SK-N-SH (cell line): ENCODE measurements at regions not wholly inside any gene's neighbourhood (a gene's known extent, or its start where the extent isn't known, plus 50 kb on each side); places are given as distances from the start of the nearest gene placed in this dataset.

Experiments used
- CTCF ChIA-PET: fragments of 300-600, 350-600 bp; formaldehyde crosslinking; extraction: SDS; loops from one replicate; lab custom pipeline; 2021; lab: Yijun Ruan, JAX
- POLR2A ChIA-PET: fragments of 350-600 bp; sonication (Branson Sonifier 250); formaldehyde crosslinking; extraction: SDS; loops from one replicate; lab custom pipeline; 2020; ENCODE audit warnings: antibody characterized with exemption, inconsistent platforms; lab: Yijun Ruan, JAX
- DNase-seq: peaks from one replicate; pipeline ENCODE4 v3.0.0; 2012
- H2AFZ ChIP-seq: fragments of 200-600 bp; sonication (generic); 2 replicates; pipeline ENCODE4 v1.8.1; 2016; ENCODE audit warnings: antibody characterized with exemption, mild to moderate bottlenecking, low read depth
- H3F3A ChIP-seq: fragments of 200-600 bp; sonication (generic); replicated peaks from 2 replicates; pipeline ENCODE3; 2016; ENCODE audit warnings: antibody characterized with exemption, mild to moderate bottlenecking; ENCODE audit not compliant: insufficient read depth
- H3K27ac ChIP-seq, 2 experiments: fragments of 200-500 bp in 1 of 2; fragments of 200-600 bp in 1 of 2; sonication (Bioruptor generic) in 1 of 2; sonication (generic), shearing (Covaris generic) in 1 of 2; 2 replicates each; pipeline versions ENCODE4 v1.5.1 to v1.6.1; 2014 to 2016; ENCODE audit warnings: low read depth in 2 of 2, inconsistent platforms in 1 of 2, low read length in 1 of 2, mild to moderate bottlenecking in 1 of 2, mixed read lengths in 1 of 2
- H3K27me3 ChIP-seq: fragments of 200-600 bp; sonication (generic), shearing (Covaris generic); 2 replicates; pipeline ENCODE4 v1.6.1; 2016; ENCODE audit warnings: mixed run types; ENCODE audit not compliant: insufficient read depth
- H3K36me3 ChIP-seq, 2 experiments: fragments of 200-500 bp in 1 of 2; fragments of 200-600 bp in 1 of 2; sonication (Bioruptor generic) in 1 of 2; sonication (generic) in 1 of 2; replicated peaks in 1 of 2; 2 replicates each; pipeline versions ENCODE3 to v1.5.1; 2014 to 2016; ENCODE audit warnings: low read length in 1 of 2, mild to moderate bottlenecking in 1 of 2; ENCODE audit not compliant: insufficient read depth in 2 of 2, control insufficient read depth in 1 of 2
- H3K4me1 ChIP-seq, 2 experiments: fragments of 200-500 bp in 1 of 2; fragments of 200-600 bp in 1 of 2; sonication (Bioruptor generic) in 1 of 2; sonication (generic), shearing (Covaris generic) in 1 of 2; 2 replicates each; pipeline versions ENCODE4 v1.5.1 to v1.6.1; 2014 to 2016; ENCODE audit warnings: low read depth in 1 of 2, low read length in 1 of 2, mixed run types in 1 of 2; ENCODE audit not compliant: insufficient read depth in 2 of 2, control insufficient read depth in 1 of 2
- H3K4me2 ChIP-seq: fragments of 200-600 bp; sonication (generic), shearing (Covaris generic); 2 replicates; pipeline ENCODE4 v1.6.1; 2017; ENCODE audit warnings: mixed run types
- H3K4me3 ChIP-seq, 2 experiments: fragments of 200-500 bp in 1 of 2; fragments of 200-600 bp in 1 of 2; sonication (Bioruptor generic) in 1 of 2; sonication (generic), shearing (Covaris generic) in 1 of 2; 2 replicates each; pipeline versions ENCODE4 v1.5.1 to v1.8.1; 2014 to 2016; ENCODE audit warnings: low read depth in 2 of 2, inconsistent platforms in 1 of 2, low read length in 1 of 2, mild to moderate bottlenecking in 1 of 2, mixed read lengths in 1 of 2, moderate library complexity in 1 of 2
- H3K79me2 ChIP-seq: fragments of 200-600 bp; sonication (generic); 2 replicates; pipeline ENCODE4 v1.8.1; 2017; ENCODE audit warnings: mild to moderate bottlenecking; ENCODE audit not compliant: insufficient read depth
- H3K9ac ChIP-seq: fragments of 200-600 bp; sonication (generic); 2 replicates; pipeline ENCODE4 v1.6.1; 2017; ENCODE audit warnings: mixed run types
- H3K9me2 ChIP-seq: fragments of 200-600 bp; sonication (generic); 2 replicates; pipeline ENCODE4 v1.6.1; 2017; ENCODE audit warnings: mixed run types
- H3K9me3 ChIP-seq: fragments of 200-600 bp; sonication (generic); 2 replicates; pipeline ENCODE4 v1.6.1; 2017; ENCODE audit warnings: mixed run types, mild to moderate bottlenecking, moderate library complexity
- H4K20me1 ChIP-seq: fragments of 200-600 bp; sonication (generic); 2 replicates; pipeline ENCODE4 v1.6.1; 2017; ENCODE audit warnings: mild to moderate bottlenecking, mixed run types; ENCODE audit not compliant: insufficient read depth
- ELF1 ChIP-seq: IDR thresholded peaks from 2 replicates; pipeline ENCODE4 v1.4.0; 2012
- EP300 ChIP-seq, 2 experiments: IDR thresholded peaks; 2 replicates each; pipeline versions ENCODE4 v1.4.0 to v1.6.1; 2012; ENCODE audit warnings: borderline replicate concordance in 1 of 2, low read depth in 1 of 2, low read length in 1 of 2
- FOXJ3 ChIP-seq: sonication (generic); formaldehyde crosslinking; IDR thresholded peaks from 2 replicates; pipeline ENCODE4 v1.5.1; 2020; ENCODE audit warnings: mild to moderate bottlenecking, missing genetic modification reagents
- FOXM1 ChIP-seq: IDR thresholded peaks from 2 replicates; pipeline ENCODE4 v1.4.0; 2012; ENCODE audit warnings: low read depth, mild to moderate bottlenecking
- GATA2 ChIP-seq: sonication (generic); formaldehyde crosslinking; IDR thresholded peaks from 2 replicates; pipeline ENCODE4 v1.5.0; 2020; ENCODE audit warnings: mild to moderate bottlenecking, missing genetic modification reagents
- MAX ChIP-seq: IDR thresholded peaks from 2 replicates; pipeline ENCODE4 v1.4.0; 2012; ENCODE audit warnings: low read depth
- MXI1 ChIP-seq: IDR thresholded peaks from 2 replicates; pipeline ENCODE4 v1.6.1; 2012; ENCODE audit warnings: mild to moderate bottlenecking, low read depth, low read length, improper control_type of control experiment
- NFIC ChIP-seq: IDR thresholded peaks from 2 replicates; pipeline ENCODE4 v1.4.0; 2012; ENCODE audit warnings: borderline replicate concordance
- POLR2AphosphoS5 ChIP-seq: IDR thresholded peaks from 2 replicates; pipeline ENCODE4 v1.6.1; 2012; ENCODE audit warnings: low read depth, low read length
- RXRA ChIP-seq: IDR thresholded peaks from 2 replicates; pipeline ENCODE4 v1.4.0; 2012; ENCODE audit warnings: low read depth, mild to moderate bottlenecking, borderline replicate concordance
- SIN3A ChIP-seq: IDR thresholded peaks from 2 replicates; pipeline ENCODE4 v1.6.1; 2012; ENCODE audit warnings: low read depth, mild to moderate bottlenecking, low read length, moderate library complexity, borderline replicate concordance
- SMC3 ChIP-seq: IDR thresholded peaks from 2 replicates; pipeline ENCODE4 v1.6.1; 2012; ENCODE audit warnings: low read depth, low read length, improper control_type of control experiment
- TCF12 ChIP-seq: IDR thresholded peaks from 2 replicates; pipeline ENCODE4 v1.4.0; 2012
- TEAD4 ChIP-seq: IDR thresholded peaks from 2 replicates; pipeline ENCODE4 v1.4.0; 2012; ENCODE audit warnings: mild to moderate bottlenecking, borderline replicate concordance; ENCODE audit not compliant: insufficient read depth
- USF1 ChIP-seq: IDR thresholded peaks from 2 replicates; pipeline ENCODE4 v1.4.0; 2012; ENCODE audit warnings: low read depth, borderline replicate concordance
- USF2 ChIP-seq: fragments of 150-350 bp; IDR thresholded peaks from 2 replicates; pipeline ENCODE4 v1.6.1; 2017; ENCODE audit warnings: antibody characterized with exemption, low read length, low read depth, borderline replicate concordance
- YY1 ChIP-seq: IDR thresholded peaks from 2 replicates; pipeline ENCODE4 v1.4.0; 2012; ENCODE audit warnings: low read depth, mild to moderate bottlenecking
- WGBS: methylation state at CpG from one replicate; pipeline ENCODE4 v1.1.6; 2017; ENCODE audit warnings: low lambda C conversion rate; 5-methylcytosine and 5-hydroxymethylcytosine counted together
- TF ChIP-seq, protein P1 (sequence below): IDR thresholded peaks from 2 replicates; pipeline ENCODE4; 2012

- no peak overlapping the region for H3K4me3 ChIP-seq
- H3K9me3 ChIP-seq, result no peaks in the 10 kb centered on the region
- no peaks in the 10 kb centered on the region for H3K4me1 ChIP-seq
- 0% methylated on average over 1 of the region's 1 CpG for WGBS
- H3K27ac ChIP-seq, result no peak overlapping the region
- no peaks in the 10 kb centered on the region for H4K20me1 ChIP-seq
- H3F3A ChIP-seq, result no peaks in the 10 kb centered on the region
- no peaks in the 10 kb centered on the region for H3K79me2 ChIP-seq
- no peak overlapping the region for H3K9ac ChIP-seq
- no peaks in the 10 kb centered on the region for H3K9me2 ChIP-seq
- TF ChIP-seq EP300 (IDR thresholded peaks at IDR 0.05; ENCODE audit: borderline replicate concordance in 1 of 2, low read depth in 1 of 2, low read length in 1 of 2), result no peak
- no peak for TF ChIP-seq TEAD4
- TF ChIP-seq, protein P1, sequence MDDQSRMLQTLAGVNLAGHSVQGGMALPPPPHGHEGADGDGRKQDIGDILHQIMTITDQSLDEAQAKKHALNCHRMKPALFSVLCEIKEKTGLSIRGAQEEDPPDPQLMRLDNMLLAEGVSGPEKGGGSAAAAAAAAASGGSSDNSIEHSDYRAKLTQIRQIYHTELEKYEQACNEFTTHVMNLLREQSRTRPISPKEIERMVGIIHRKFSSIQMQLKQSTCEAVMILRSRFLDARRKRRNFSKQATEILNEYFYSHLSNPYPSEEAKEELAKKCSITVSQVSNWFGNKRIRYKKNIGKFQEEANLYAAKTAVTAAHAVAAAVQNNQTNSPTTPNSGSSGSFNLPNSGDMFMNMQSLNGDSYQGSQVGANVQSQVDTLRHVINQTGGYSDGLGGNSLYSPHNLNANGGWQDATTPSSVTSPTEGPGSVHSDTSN, result no peak
- TF ChIP-seq YY1, result no peak
- TF ChIP-seq TCF12, result no peak
- no peak for TF ChIP-seq USF2
- no peak for TF ChIP-seq FOXM1
- no peak for TF ChIP-seq FOXJ3 (CRISPR knock-in tag)
- TF ChIP-seq NFIC, result no peak
- no peak for TF ChIP-seq USF1
- no peak for TF ChIP-seq MXI1
- TF ChIP-seq SMC3, result no peak
- TF ChIP-seq POLR2AphosphoS5, result no peak
- TF ChIP-seq MAX, result no peak
- TF ChIP-seq SIN3A, result no peak
- no peak overlapping the region for H3K4me2 ChIP-seq
- CTCF ChIA-PET, result no interaction called here
- H3K27me3 ChIP-seq, result no peaks in the 10 kb centered on the region
- no peak for DNase-seq
- POLR2A ChIA-PET, result no interaction called here
- H2AFZ ChIP-seq, result no peak overlapping the region
- H3K36me3 ChIP-seq, result no peaks in the 10 kb centered on the region
These were observed 137.6 kb upstream of the RNPC3 start for GRCh38 chr1:103387898-103388297.

GRCh38 chr1:103373991-103374390 is 151.5 kb upstream of the RNPC3 start:
- POLR2A ChIA-PET, result no interaction called here
- TF ChIP-seq FOXM1 (no peak), RXRA (no peak), EP300 (IDR thresholded peaks at IDR 0.05; ENCODE audit: borderline replicate concordance in 1 of 2, low read depth in 1 of 2, low read length in 1 of 2) (no peak), ELF1 (no peak), GATA2 (CRISPR knock-in tag) (no peak)
- no peaks in the 10 kb centered on the region for H3K4me1 ChIP-seq
- H3K9me2 ChIP-seq, result no peaks in the 10 kb centered on the region
- H3K36me3 ChIP-seq, result no peaks in the 10 kb centered on the region
- H4K20me1 ChIP-seq, result no peaks in the 10 kb centered on the region
- no peak overlapping the region for H3K27ac ChIP-seq
- WGBS, result 54% methylated on average over 3 of the region's 3 CpGs
- DNase-seq, result no peak
- no peaks in the 10 kb centered on the region for H3F3A ChIP-seq
- H3K4me3 ChIP-seq, result no peak overlapping the region
- CTCF ChIA-PET, result no interaction called here
- H3K9me3 ChIP-seq, result no peaks in the 10 kb centered on the region
- H2AFZ ChIP-seq, result no peak overlapping the region
- no peak overlapping the region for H3K4me2 ChIP-seq
- no peaks in the 10 kb centered on the region for H3K79me2 ChIP-seq
- no peak overlapping the region for H3K9ac ChIP-seq
- no peaks in the 10 kb centered on the region for H3K27me3 ChIP-seq
